ENCODE measurements at regions not wholly inside any gene's neighbourhood (a gene's known extent, or its start where the extent isn't known, plus 50 kb on each side); places are given as distances from the start of the nearest gene placed in this dataset.

- Histone ChIP-seq H4K20me1 (ENCODE audit: insufficient read depth, low read length) (no peaks in the 10 kb centered on the region), H3K9me3 (ENCODE audit: low read depth, low read length) (no peaks in the 10 kb centered on the region), H3K27ac (ENCODE audit: low read depth, low read length) (no peak overlapping the region), H3K36me3 (ENCODE audit: insufficient read depth, low read length) (no peaks in the 10 kb centered on the region), H3K4me1 (ENCODE audit: insufficient read depth, low read length) (no peaks in the 10 kb centered on the region), H3K79me2 (ENCODE audit: insufficient read depth, low read length) (no peaks in the 10 kb centered on the region), H3K4me3 (ENCODE audit: insufficient read depth, low read length) (no peak overlapping the region), H2AFZ (ENCODE audit: low read length) (no peak overlapping the region), H3K4me2 (ENCODE audit: insufficient read depth, low read length) (no peak overlapping the region), H3K27me3 (ENCODE audit: insufficient read depth, low read length) (no peaks in the 10 kb centered on the region)
- no peak for TF ChIP-seq CTCF (IDR thresholded peaks at IDR 0.05; ENCODE audit: extremely low read depth, low read depth, low read length)
- no peak for DNase-seq (ENCODE audit: insufficient read length, low spot score, missing footprints)
Measured at GRCh38 chr6:23040899-23041298, 471.5 kb downstream of the HDGFL1 start.

DNA sequence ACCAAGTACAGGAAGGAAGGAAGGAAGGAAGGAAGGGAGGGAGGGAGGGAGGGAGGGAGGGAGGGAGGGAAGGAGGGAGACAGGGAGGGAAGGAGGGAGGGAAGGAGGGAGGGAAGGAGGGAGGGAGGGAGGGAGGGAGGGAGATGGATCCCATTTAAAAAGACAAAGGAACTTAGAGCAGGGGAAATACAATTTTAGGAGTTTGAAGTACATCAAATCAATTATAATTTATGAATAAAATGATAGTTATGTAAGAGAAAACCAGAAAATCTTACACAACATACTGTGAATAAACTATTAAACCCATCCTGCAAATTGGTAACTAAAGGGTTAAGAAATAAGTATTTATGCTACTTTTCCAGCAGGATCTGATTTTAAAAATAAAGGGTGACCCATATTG, 475.9 kb downstream of the HDGFL1 start:
- TF ChIP-seq CTCF (IDR thresholded peaks at IDR 0.05; ENCODE audit: extremely low read depth, low read depth, low read length), result no peak
- Histone ChIP-seq H2AFZ (ENCODE audit: low read length) (no peak overlapping the region), H3K27me3 (ENCODE audit: insufficient read depth, low read length) (no peaks in the 10 kb centered on the region), H3K9me3 (ENCODE audit: low read depth, low read length) (no peaks in the 10 kb centered on the region), H3K27ac (ENCODE audit: low read depth, low read length) (no peak overlapping the region), H4K20me1 (ENCODE audit: insufficient read depth, low read length) (no peaks in the 10 kb centered on the region), H3K36me3 (ENCODE audit: insufficient read depth, low read length) (no peaks in the 10 kb centered on the region), H3K4me3 (ENCODE audit: insufficient read depth, low read length) (no peak overlapping the region), H3K79me2 (ENCODE audit: insufficient read depth, low read length) (no peaks in the 10 kb centered on the region), H3K4me1 (ENCODE audit: insufficient read depth, low read length) (no peaks in the 10 kb centered on the region), H3K4me2 (ENCODE audit: insufficient read depth, low read length) (no peak overlapping the region)
- no peak for DNase-seq (ENCODE audit: insufficient read length, low spot score, missing footprints)

DNA sequence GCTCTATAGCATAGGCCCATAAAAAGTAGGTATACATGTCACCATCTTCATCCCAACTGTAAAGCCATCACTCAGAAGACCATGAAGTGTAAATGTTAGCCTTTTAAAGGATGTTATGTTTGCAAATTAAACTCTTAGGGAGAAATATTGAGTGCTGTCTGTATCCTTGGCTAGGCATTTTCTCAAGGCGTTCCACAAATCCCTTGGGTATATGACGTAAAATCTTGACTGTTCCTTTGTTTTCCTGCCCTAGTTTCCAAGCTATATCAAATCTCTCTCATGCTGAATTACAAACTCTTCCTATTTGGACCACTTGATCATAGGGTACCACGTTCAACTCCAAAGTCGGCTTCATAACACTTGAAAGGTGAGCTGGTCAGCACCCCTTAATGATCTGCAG, 486.2 kb downstream of the HDGFL1 start:
- no peaks in the 10 kb centered on the region for H4K20me1 ChIP-seq (ENCODE audit: insufficient read depth, low read length)
- H3K27ac ChIP-seq (ENCODE audit: low read depth, low read length), result no peak overlapping the region
- no peaks in the 10 kb centered on the region for H3K9me3 ChIP-seq (ENCODE audit: low read depth, low read length)
- H3K4me1 ChIP-seq (ENCODE audit: insufficient read depth, low read length), result no peaks in the 10 kb centered on the region
- no peak overlapping the region for H2AFZ ChIP-seq (ENCODE audit: low read length)
- no peak overlapping the region for H3K4me2 ChIP-seq (ENCODE audit: insufficient read depth, low read length)
- DNase-seq (ENCODE audit: insufficient read length, low spot score, missing footprints), result peak; percentile 79
- no peaks in the 10 kb centered on the region for H3K36me3 ChIP-seq (ENCODE audit: insufficient read depth, low read length)
- H3K27me3 ChIP-seq (ENCODE audit: insufficient read depth, low read length), result no peaks in the 10 kb centered on the region
- H3K79me2 ChIP-seq (ENCODE audit: insufficient read depth, low read length), result no peaks in the 10 kb centered on the region
- no peak overlapping the region for H3K4me3 ChIP-seq (ENCODE audit: insufficient read depth, low read length)
- TF ChIP-seq CTCF (IDR thresholded peaks at IDR 0.05; ENCODE audit: extremely low read depth, low read depth, low read length), result no peak

- H3K79me2 ChIP-seq (ENCODE audit: insufficient read depth, low read length), result no peaks in the 10 kb centered on the region
- no peaks in the 10 kb centered on the region for H3K4me1 ChIP-seq (ENCODE audit: insufficient read depth, low read length)
- H3K4me3 ChIP-seq (ENCODE audit: insufficient read depth, low read length), result no peak overlapping the region
- H4K20me1 ChIP-seq (ENCODE audit: insufficient read depth, low read length), result no peaks in the 10 kb centered on the region
- H3K9me3 ChIP-seq (ENCODE audit: low read depth, low read length), result no peaks in the 10 kb centered on the region
- no peaks in the 10 kb centered on the region for H3K36me3 ChIP-seq (ENCODE audit: insufficient read depth, low read length)
- H3K27me3 ChIP-seq (ENCODE audit: insufficient read depth, low read length), result no peaks in the 10 kb centered on the region
- H3K27ac ChIP-seq (ENCODE audit: low read depth, low read length), result no peak overlapping the region
- no peak for TF ChIP-seq CTCF (IDR thresholded peaks at IDR 0.05; ENCODE audit: extremely low read depth, low read depth, low read length)
- H3K4me2 ChIP-seq (ENCODE audit: insufficient read depth, low read length), result no peak overlapping the region
- no peak overlapping the region for H2AFZ ChIP-seq (ENCODE audit: low read length)
- no peak for DNase-seq (ENCODE audit: insufficient read length, low spot score, missing footprints)
Measured at GRCh38 chr6:23073821-23074220, 504.5 kb downstream of the HDGFL1 start.

Measured in osteoblast (primary cell).